Suprapubic skin (tissue), 4 donors: ENCODE measurements at regions not wholly inside any gene's neighbourhood (a gene's known extent, or its start where the extent isn't known, plus 50 kb on each side); places are given as distances from the start of the nearest gene placed in this dataset.

Source experiments
- DNase-seq, 2 donors: peaks; one replicate each; pipeline ENCODE4 v3.0.0-alpha.2; 2019; ENCODE audit warnings: low spot score in 2 of 2
- H3K27ac ChIP-seq: fragments of 200-600 bp; sonication (generic); one replicate; pipeline ENCODE4 v1.5.1; 2019
- H3K27me3 ChIP-seq: fragments of 200-600 bp; sonication (generic); one replicate; pipeline ENCODE4 v1.5.1; 2019
- H3K36me3 ChIP-seq: fragments of 200-600 bp; sonication (generic); one replicate; pipeline ENCODE4 v1.5.1; 2019
- H3K4me1 ChIP-seq: fragments of 200-600 bp; sonication (generic); one replicate; pipeline ENCODE4 v1.5.1; 2019
- H3K4me3 ChIP-seq: fragments of 200-600 bp; sonication (generic); one replicate; pipeline ENCODE4 v1.5.1; 2019; ENCODE audit warnings: mild to moderate bottlenecking
- H3K9me3 ChIP-seq: fragments of 200-600 bp; sonication (generic); one replicate; pipeline ENCODE4 v1.5.1; 2019
- EP300 ChIP-seq: sonication (generic); formaldehyde crosslinking; IDR thresholded peaks from one replicate; pipeline ENCODE4 v1.6.1; 2017; ENCODE audit warnings: antibody characterized with exemption
- POLR2A ChIP-seq, 2 donors: fragments of 450-650 bp; IDR thresholded peaks; one replicate each; pipeline ENCODE4 v1.6.1; 2017; ENCODE audit warnings: antibody characterized with exemption in 2 of 2, mild to moderate bottlenecking in 2 of 2, moderate library complexity in 2 of 2
- POLR2AphosphoS5 ChIP-seq, 3 donors: sonication (generic); formaldehyde crosslinking; IDR thresholded peaks; one replicate each; pipeline ENCODE4 v1.6.1; 2017; ENCODE audit warnings: antibody characterized with exemption in 3 of 3
- WGBS: methylation state at CpG from one replicate; pipeline ENCODE4 v1.1.5; 2018; 5-methylcytosine and 5-hydroxymethylcytosine counted together
- TF ChIP-seq, protein P1 (sequence below), 2 donors: fragments of 200-600 bp in 1 of 2; fragments of 450-650 bp in 1 of 2; sonication (generic) in 1 of 2; IDR thresholded peaks; one replicate each; pipeline ENCODE4 v1.5.1; 2016 to 2019; ENCODE audit warnings: antibody characterized with exemption in 2 of 2, mild to moderate bottlenecking in 1 of 2, moderate library complexity in 1 of 2

DNA sequence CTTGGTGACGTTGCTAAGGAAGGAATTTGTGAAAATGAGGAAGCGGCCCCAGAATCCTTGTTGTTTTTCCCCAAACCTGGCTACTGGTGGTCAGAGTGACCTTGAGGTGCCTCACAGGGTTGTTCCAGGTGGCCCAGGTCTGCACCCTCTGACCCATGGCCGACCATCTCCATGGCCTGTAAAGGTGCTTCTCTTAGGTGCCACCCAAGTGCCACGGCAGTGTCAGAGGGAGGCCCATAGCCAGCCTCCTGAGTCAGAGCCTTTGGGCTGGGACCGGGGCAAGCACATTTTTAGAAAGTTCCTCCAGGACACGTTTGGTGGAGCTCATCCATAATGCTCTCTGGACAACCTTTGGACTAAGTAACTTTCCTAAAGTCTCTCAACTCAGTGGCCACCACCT lies 83.9 kb upstream of the IRS2 start:
- WGBS = 76% methylated on average over 6 of the region's 6 CpGs
- Histone ChIP-seq H3K27ac (no peak overlapping the region), H3K36me3 (no peaks in the 10 kb centered on the region), H3K27me3 (peaks cover 3% of the 10 kb centered on the region), H3K4me3 (no peak overlapping the region), H3K9me3 (no peaks in the 10 kb centered on the region), H3K4me1 (no peaks in the 10 kb centered on the region)
- TF ChIP-seq, protein P1, sequence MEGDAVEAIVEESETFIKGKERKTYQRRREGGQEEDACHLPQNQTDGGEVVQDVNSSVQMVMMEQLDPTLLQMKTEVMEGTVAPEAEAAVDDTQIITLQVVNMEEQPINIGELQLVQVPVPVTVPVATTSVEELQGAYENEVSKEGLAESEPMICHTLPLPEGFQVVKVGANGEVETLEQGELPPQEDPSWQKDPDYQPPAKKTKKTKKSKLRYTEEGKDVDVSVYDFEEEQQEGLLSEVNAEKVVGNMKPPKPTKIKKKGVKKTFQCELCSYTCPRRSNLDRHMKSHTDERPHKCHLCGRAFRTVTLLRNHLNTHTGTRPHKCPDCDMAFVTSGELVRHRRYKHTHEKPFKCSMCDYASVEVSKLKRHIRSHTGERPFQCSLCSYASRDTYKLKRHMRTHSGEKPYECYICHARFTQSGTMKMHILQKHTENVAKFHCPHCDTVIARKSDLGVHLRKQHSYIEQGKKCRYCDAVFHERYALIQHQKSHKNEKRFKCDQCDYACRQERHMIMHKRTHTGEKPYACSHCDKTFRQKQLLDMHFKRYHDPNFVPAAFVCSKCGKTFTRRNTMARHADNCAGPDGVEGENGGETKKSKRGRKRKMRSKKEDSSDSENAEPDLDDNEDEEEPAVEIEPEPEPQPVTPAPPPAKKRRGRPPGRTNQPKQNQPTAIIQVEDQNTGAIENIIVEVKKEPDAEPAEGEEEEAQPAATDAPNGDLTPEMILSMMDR (IDR thresholded peaks at IDR 0.05) = no peak
- no peak for DNase-seq

DNA sequence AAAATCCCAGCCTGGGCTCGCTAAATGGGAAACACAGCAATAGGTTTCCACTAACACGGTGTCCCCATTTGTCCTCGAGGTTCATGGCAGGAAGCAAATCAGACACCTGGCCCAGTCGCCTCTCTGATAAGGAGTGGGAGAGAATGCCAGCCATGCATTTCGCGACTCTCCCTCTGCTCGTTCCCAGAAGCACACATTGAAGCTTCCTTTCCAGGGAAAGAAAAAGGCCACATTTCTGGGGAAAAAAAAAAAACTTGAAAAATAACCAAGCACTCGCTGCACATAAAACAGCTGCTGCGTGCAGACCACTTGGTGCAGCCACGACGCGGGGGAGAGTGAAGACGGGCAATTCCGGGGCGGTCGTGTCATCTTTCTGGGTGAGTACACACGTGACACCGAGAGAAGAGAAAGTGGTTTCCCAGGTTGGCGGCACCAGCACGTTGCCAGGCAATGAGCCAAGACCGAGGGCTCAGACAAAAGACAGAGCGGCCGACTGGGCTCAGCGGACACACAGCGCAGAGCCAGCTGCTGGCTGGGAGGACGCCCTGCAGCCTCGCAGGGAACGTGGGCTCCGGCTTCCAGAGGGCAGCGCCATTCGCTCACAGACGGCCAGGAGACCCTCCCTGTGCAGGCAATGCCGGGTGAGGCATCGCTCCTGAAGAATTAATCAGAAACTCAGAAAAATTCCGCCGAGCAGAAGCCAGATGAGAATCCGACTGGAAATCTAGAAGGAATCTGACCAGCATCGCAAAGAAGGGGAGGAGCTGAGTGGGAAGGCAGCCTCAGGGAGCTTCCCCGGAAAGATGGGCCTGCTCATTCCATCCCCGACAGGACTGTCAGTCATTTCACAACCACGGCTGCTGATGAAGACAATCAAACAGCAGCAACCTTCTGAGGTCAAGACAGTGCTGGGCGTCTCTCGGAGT lies 83.2 kb upstream of the IRS2 start:
- peak; percentile 69 to 85 for DNase-seq
- no peak overlapping the region for H3K27ac ChIP-seq
- H3K9me3 ChIP-seq = no peaks in the 10 kb centered on the region
- TF ChIP-seq, protein P1 (IDR thresholded peaks at IDR 0.05) = no peak
- no peak for TF ChIP-seq EP300
- no peak for TF ChIP-seq POLR2A (IDR thresholded peaks at IDR 0.05)
- TF ChIP-seq POLR2AphosphoS5 (IDR thresholded peaks at IDR 0.05) = no peak
- H3K4me1 ChIP-seq = no peaks in the 10 kb centered on the region
- H3K36me3 ChIP-seq = no peaks in the 10 kb centered on the region
- WGBS = 56% methylated on average over 41 of the region's 43 CpGs
- H3K27me3 ChIP-seq = peaks cover 3% of the 10 kb centered on the region
- H3K4me3 ChIP-seq = peak overlapping the region; percentile 35

DNA sequence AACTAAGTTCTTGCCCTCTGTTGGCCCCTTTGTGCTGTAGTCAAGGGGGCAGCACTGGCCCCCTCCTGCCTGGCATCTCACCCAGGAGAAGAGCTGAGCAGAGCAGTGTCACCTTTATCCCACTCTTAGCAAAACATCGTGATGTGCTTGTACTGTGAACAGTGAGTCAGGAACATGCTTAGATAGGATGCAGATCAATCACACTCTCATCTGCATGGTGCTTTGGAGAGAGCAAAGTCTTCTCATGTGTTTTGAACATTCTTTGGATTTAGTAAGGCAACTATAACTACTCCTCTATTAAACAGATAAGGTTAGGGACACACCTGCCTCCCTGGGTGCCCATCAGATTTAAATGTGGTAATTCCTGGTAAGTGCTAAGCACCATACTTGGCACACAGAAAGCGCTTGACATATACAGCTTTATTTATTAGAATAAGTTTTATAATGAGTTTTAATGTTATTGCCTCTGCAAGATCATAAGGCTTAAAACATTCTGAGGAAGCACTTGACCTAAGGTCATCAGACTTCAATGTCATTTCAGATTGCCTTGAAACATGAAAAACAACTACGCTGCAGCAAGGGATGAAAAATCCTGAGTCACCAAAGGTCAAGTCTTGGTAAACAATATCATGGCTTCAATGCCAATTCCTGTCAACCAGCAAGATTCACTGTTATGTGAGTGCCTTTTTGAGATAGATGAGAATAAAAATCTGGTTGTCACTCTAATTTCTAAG lies 82.4 kb upstream of the IRS2 start:
- Histone ChIP-seq H3K27ac (no peak overlapping the region), H3K9me3 (no peaks in the 10 kb centered on the region), H3K4me1 (no peaks in the 10 kb centered on the region), H3K36me3 (no peaks in the 10 kb centered on the region), H3K4me3 (no peak overlapping the region), H3K27me3 (peaks cover 3% of the 10 kb centered on the region)
- DNase-seq = no peak
- 88% methylated on average over 3 of the region's 3 CpGs for WGBS
- TF ChIP-seq, protein P1 (IDR thresholded peaks at IDR 0.05) = no peak
- TF ChIP-seq POLR2AphosphoS5 (IDR thresholded peaks at IDR 0.05) = no peak
- no peak for TF ChIP-seq POLR2A (IDR thresholded peaks at IDR 0.05)
- TF ChIP-seq EP300 = no peak

DNA sequence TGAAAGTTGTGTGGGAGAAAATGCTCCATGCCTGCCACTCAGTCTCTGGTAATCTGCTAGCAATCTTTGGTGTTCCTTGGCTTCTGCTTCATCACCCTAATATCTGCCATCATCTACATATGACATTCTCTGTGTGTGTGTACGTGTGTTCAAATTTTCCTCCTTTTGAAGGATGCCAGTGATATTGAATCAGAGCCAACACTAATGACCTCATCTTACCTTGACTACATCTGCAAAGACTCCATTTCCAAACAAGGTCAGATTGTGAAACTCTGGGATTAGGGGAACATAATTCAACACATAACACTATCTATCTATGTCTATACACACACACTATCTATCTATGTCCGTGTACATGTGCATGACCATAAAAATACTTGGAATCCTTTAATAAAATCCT lies 81.4 kb upstream of the IRS2 start:
- Histone ChIP-seq H3K4me3 (no peak overlapping the region), H3K36me3 (no peaks in the 10 kb centered on the region), H3K4me1 (no peaks in the 10 kb centered on the region), H3K27ac (no peak overlapping the region), H3K27me3 (peaks cover 3% of the 10 kb centered on the region), H3K9me3 (no peaks in the 10 kb centered on the region)
- TF ChIP-seq EP300 (no peak), POLR2A (IDR thresholded peaks at IDR 0.05) (no peak), POLR2AphosphoS5 (IDR thresholded peaks at IDR 0.05) (no peak)
- TF ChIP-seq, protein P1 (IDR thresholded peaks at IDR 0.05) = no peak
- 63% methylated on average over 2 of the region's 2 CpGs for WGBS
- DNase-seq = no peak

GRCh38 chr13:109862627-109863026 lies 76.2 kb upstream of the IRS2 start:
- no peak for DNase-seq
- H3K27ac ChIP-seq = no peak overlapping the region
- H3K4me1 ChIP-seq = peaks cover 5% of the 10 kb centered on the region
- no peaks in the 10 kb centered on the region for H3K36me3 ChIP-seq
- no peak overlapping the region for H3K4me3 ChIP-seq
- TF ChIP-seq POLR2AphosphoS5 (IDR thresholded peaks at IDR 0.05) (no peak), POLR2A (IDR thresholded peaks at IDR 0.05) (no peak), EP300 (no peak)
- TF ChIP-seq, protein P1 (IDR thresholded peaks at IDR 0.05) = no peak
- no peaks in the 10 kb centered on the region for H3K9me3 ChIP-seq
- 46% methylated on average over 2 of the region's 2 CpGs for WGBS
- peaks cover 2% of the 10 kb centered on the region for H3K27me3 ChIP-seq
